ENCODE measurements at regions not wholly inside any gene's neighbourhood (a gene's known extent, or its start where the extent isn't known, plus 50 kb on each side); places are given as distances from the start of the nearest gene placed in this dataset.

GRCh38 chr4:128470492-128471053 lies 183.0 kb upstream of the PGRMC2 start:
- H3K4me3 ChIP-seq (ENCODE audit: low read depth in 1 of 2, low read length in 2 of 2), result no peak overlapping the region
- no peaks in the 10 kb centered on the region for H3K27me3 ChIP-seq (ENCODE audit: control insufficient read depth in 1 of 2, insufficient read depth in 2 of 2, low read length in 2 of 2)
- 84 to 85% methylated on average over 5 of the region's 5 CpGs for WGBS, 2 donors
- no peaks in the 10 kb centered on the region for H3K9me3 ChIP-seq (ENCODE audit: control insufficient read depth in 2 of 2, insufficient read depth in 1 of 2, low read depth in 1 of 2, low read length in 1 of 2)
- no peak overlapping the region for H3K27ac ChIP-seq (ENCODE audit: low read depth in 2 of 2, low read length in 1 of 2)
- H3K4me1 ChIP-seq (ENCODE audit: control insufficient read depth in 2 of 2, insufficient read depth in 2 of 2, low read length in 1 of 2), result no peaks in the 10 kb centered on the region
- no peaks in the 10 kb centered on the region for H3K36me3 ChIP-seq (ENCODE audit: control insufficient read depth in 2 of 2, insufficient read depth in 2 of 2, low read length in 1 of 2)

GRCh38 chr4:128468123-128468989 lies 180.7 kb upstream of the PGRMC2 start:
- Histone ChIP-seq H3K27me3 (ENCODE audit: control insufficient read depth in 1 of 2, insufficient read depth in 2 of 2, low read length in 2 of 2) (no peaks in the 10 kb centered on the region), H3K9me3 (ENCODE audit: control insufficient read depth in 2 of 2, insufficient read depth in 1 of 2, low read depth in 1 of 2, low read length in 1 of 2) (no peaks in the 10 kb centered on the region), H3K4me3 (ENCODE audit: low read depth in 1 of 2, low read length in 2 of 2) (no peak overlapping the region), H3K36me3 (ENCODE audit: control insufficient read depth in 2 of 2, insufficient read depth in 2 of 2, low read length in 1 of 2) (no peaks in the 10 kb centered on the region), H3K4me1 (ENCODE audit: control insufficient read depth in 2 of 2, insufficient read depth in 2 of 2, low read length in 1 of 2) (no peaks in the 10 kb centered on the region), H3K27ac (ENCODE audit: low read depth in 2 of 2, low read length in 1 of 2) (no peak overlapping the region)
- 31 to 35% methylated on average over 6 of the region's 6 CpGs for WGBS, 2 donors

- H3K27ac ChIP-seq (ENCODE audit: low read depth in 2 of 2, low read length in 1 of 2), result no peak overlapping the region
- no peaks in the 10 kb centered on the region for H3K4me1 ChIP-seq (ENCODE audit: control insufficient read depth in 2 of 2, insufficient read depth in 2 of 2, low read length in 1 of 2)
- no peaks in the 10 kb centered on the region for H3K27me3 ChIP-seq (ENCODE audit: control insufficient read depth in 1 of 2, insufficient read depth in 2 of 2, low read length in 2 of 2)
- H3K9me3 ChIP-seq (ENCODE audit: control insufficient read depth in 2 of 2, insufficient read depth in 1 of 2, low read depth in 1 of 2, low read length in 1 of 2), result no peaks in the 10 kb centered on the region
- H3K4me3 ChIP-seq (ENCODE audit: low read depth in 1 of 2, low read length in 2 of 2), result no peak overlapping the region
- H3K36me3 ChIP-seq (ENCODE audit: control insufficient read depth in 2 of 2, insufficient read depth in 2 of 2, low read length in 1 of 2), result no peaks in the 10 kb centered on the region
- WGBS, 2 donors, result 48% methylated on average over 2 of the region's 2 CpGs
These were observed 177.9 kb upstream of the PGRMC2 start for GRCh38 chr4:128465523-128465922.

GRCh38 chr4:128463006-128463405 lies 175.4 kb upstream of the PGRMC2 start:
- H3K4me1 ChIP-seq (ENCODE audit: control insufficient read depth in 2 of 2, insufficient read depth in 2 of 2, low read length in 1 of 2), result no peaks in the 10 kb centered on the region
- no peak overlapping the region for H3K4me3 ChIP-seq (ENCODE audit: low read depth in 1 of 2, low read length in 2 of 2)
- no peak overlapping the region for H3K27ac ChIP-seq (ENCODE audit: low read depth in 2 of 2, low read length in 1 of 2)
- H3K9me3 ChIP-seq (ENCODE audit: control insufficient read depth in 2 of 2, insufficient read depth in 1 of 2, low read depth in 1 of 2, low read length in 1 of 2), result no peaks in the 10 kb centered on the region
- WGBS, 2 donors, result 89 to 91% methylated on average over 2 of the region's 2 CpGs
- H3K27me3 ChIP-seq (ENCODE audit: control insufficient read depth in 1 of 2, insufficient read depth in 2 of 2, low read length in 2 of 2), result no peaks in the 10 kb centered on the region
- no peaks in the 10 kb centered on the region for H3K36me3 ChIP-seq (ENCODE audit: control insufficient read depth in 2 of 2, insufficient read depth in 2 of 2, low read length in 1 of 2)

DNA sequence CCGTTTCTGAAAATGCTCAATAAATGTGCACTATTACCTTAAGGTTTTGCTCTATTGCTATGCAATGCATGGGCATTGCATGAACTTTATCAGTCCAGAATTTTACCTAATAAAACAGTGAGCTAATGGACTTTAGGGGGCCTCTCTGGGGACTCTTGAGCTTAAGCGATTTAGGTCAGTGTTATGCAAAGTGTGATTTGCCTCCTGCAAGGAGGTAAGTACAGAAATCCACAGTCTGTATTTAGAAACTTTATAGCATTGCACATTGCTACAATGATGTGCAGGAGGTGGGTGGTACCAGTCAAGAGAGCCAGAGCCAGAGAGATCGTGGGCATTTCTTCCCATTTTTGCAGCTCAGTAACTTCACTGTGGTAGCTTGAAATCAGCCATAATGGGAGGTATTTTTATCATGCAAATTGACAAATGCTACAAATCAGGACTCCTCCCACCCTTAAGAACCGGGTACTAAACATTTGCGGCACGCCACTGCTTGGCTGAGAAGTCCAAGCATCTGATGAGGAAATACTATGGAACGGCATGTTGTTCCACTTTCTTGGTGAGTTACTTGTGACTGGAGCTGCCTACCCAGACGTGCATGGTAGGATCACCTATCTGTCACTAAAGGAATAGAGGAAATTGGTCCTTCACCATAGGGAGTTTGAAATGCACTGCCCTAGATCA lies 174.6 kb upstream of the PGRMC2 start:
- no peak overlapping the region for H3K27ac ChIP-seq (ENCODE audit: low read depth in 2 of 2, low read length in 1 of 2)
- no peaks in the 10 kb centered on the region for H3K27me3 ChIP-seq (ENCODE audit: control insufficient read depth in 1 of 2, insufficient read depth in 2 of 2, low read length in 2 of 2)
- no peaks in the 10 kb centered on the region for H3K9me3 ChIP-seq (ENCODE audit: control insufficient read depth in 2 of 2, insufficient read depth in 1 of 2, low read depth in 1 of 2, low read length in 1 of 2)
- 85 to 88% methylated on average over 8 of the region's 8 CpGs for WGBS, 2 donors
- no peaks in the 10 kb centered on the region for H3K4me1 ChIP-seq (ENCODE audit: control insufficient read depth in 2 of 2, insufficient read depth in 2 of 2, low read length in 1 of 2)
- H3K4me3 ChIP-seq (ENCODE audit: low read depth in 1 of 2, low read length in 2 of 2), result no peak overlapping the region
- no peaks in the 10 kb centered on the region for H3K36me3 ChIP-seq (ENCODE audit: control insufficient read depth in 2 of 2, insufficient read depth in 2 of 2, low read length in 1 of 2)

DNA sequence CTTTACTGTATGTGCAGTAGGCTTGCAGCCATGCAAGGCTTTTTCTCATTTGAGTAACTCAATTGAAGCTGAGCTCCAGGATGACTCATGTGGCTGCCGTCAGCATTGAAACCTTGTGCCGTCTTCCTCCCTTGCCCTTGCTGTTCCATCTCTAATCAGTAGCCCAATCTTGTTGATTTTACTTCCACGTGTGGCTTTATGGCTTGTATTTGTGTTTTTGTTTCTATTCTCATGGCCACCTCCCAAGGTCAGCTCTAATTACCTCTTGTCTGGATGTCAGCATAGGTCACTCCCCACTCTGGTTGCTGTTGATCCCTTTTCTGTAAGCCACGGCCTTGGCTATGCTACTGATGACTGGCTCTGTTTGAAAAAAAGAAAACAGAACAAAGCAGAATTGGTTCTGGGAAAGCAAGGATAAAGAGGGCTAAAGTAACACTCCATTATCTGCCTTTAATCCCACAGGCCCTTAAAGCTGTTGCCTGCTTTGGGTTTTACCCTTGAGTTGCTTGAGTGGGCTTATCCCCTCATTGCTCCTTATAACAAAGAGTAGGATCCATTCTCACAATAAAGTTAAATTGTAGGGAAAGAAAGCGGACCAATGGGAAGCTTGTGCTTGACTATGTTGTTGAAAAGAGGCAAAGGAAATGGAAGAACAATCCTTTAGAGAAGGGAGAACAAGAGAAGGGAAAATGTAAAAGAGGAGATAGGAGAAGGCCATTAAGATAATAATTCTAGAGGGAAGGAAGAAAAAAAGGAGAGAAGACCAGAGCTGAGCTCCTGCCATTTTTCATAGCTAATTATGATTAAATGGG lies 173.9 kb upstream of the PGRMC2 start:
- Histone ChIP-seq H3K27ac (ENCODE audit: low read depth in 2 of 2, low read length in 1 of 2) (peak overlapping the region in 1 of 2 donors; percentile 40), H3K36me3 (ENCODE audit: control insufficient read depth in 2 of 2, insufficient read depth in 2 of 2, low read length in 1 of 2) (no peaks in the 10 kb centered on the region), H3K4me1 (ENCODE audit: control insufficient read depth in 2 of 2, insufficient read depth in 2 of 2, low read length in 1 of 2) (no peaks in the 10 kb centered on the region), H3K9me3 (ENCODE audit: control insufficient read depth in 2 of 2, insufficient read depth in 1 of 2, low read depth in 1 of 2, low read length in 1 of 2) (no peaks in the 10 kb centered on the region), H3K27me3 (ENCODE audit: control insufficient read depth in 1 of 2, insufficient read depth in 2 of 2, low read length in 2 of 2) (no peaks in the 10 kb centered on the region), H3K4me3 (ENCODE audit: low read depth in 1 of 2, low read length in 2 of 2) (no peak overlapping the region)
- WGBS, 2 donors, result 37 to 49% methylated on average over 5 of the region's 5 CpGs

DNA sequence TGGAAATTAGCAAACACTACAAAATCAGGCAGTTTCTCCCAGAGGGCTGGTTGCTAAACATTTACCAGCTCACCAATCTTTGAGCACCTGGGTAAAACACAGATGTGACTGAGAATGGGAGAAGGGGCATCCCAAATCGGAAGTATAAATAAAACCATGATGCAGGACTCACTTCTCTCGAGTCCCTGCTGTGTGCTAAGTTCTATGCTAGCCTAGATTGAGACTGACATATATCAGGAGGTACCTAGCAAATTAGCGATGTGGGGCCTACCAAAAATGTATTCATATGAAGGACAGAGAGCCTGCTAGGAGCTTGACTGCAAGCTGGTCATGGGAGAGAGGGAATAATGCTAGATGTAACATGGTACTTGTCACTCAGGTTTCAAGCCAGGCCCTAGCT lies 171.9 kb upstream of the PGRMC2 start:
- H3K36me3 ChIP-seq (ENCODE audit: control insufficient read depth in 2 of 2, insufficient read depth in 2 of 2, low read length in 1 of 2), result no peaks in the 10 kb centered on the region
- no peaks in the 10 kb centered on the region for H3K27me3 ChIP-seq (ENCODE audit: control insufficient read depth in 1 of 2, insufficient read depth in 2 of 2, low read length in 2 of 2)
- H3K4me3 ChIP-seq (ENCODE audit: low read depth in 1 of 2, low read length in 2 of 2), result no peak overlapping the region
- no peak overlapping the region for H3K27ac ChIP-seq (ENCODE audit: low read depth in 2 of 2, low read length in 1 of 2)
- 66 to 94% methylated on average over 3 of the region's 3 CpGs for WGBS, 2 donors
- H3K4me1 ChIP-seq (ENCODE audit: control insufficient read depth in 2 of 2, insufficient read depth in 2 of 2, low read length in 1 of 2), result no peaks in the 10 kb centered on the region
- no peaks in the 10 kb centered on the region for H3K9me3 ChIP-seq (ENCODE audit: control insufficient read depth in 2 of 2, insufficient read depth in 1 of 2, low read depth in 1 of 2, low read length in 1 of 2)

DNA sequence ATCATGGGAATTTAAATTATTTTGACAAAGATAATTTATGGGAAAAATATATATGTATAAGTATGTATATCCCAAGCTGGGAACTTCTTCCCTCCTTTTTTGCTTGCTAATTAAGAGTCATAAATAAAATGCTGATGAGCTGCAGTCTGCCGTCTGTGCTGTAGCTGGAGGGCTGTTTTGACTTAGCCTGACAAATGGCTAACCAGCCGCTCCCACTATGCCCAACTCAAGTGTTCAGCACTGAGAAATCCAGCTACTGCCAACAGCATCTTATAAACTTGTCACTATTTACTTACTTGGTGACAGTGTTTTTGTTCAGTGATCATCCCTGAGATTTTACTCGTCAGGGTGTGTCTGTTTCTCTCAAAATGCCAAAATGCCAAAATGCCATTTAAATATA lies 171.2 kb upstream of the PGRMC2 start:
- Histone ChIP-seq H3K4me1 (ENCODE audit: control insufficient read depth in 2 of 2, insufficient read depth in 2 of 2, low read length in 1 of 2) (no peaks in the 10 kb centered on the region), H3K27me3 (ENCODE audit: control insufficient read depth in 1 of 2, insufficient read depth in 2 of 2, low read length in 2 of 2) (no peaks in the 10 kb centered on the region), H3K4me3 (ENCODE audit: low read depth in 1 of 2, low read length in 2 of 2) (no peak overlapping the region), H3K9me3 (ENCODE audit: control insufficient read depth in 2 of 2, insufficient read depth in 1 of 2, low read depth in 1 of 2, low read length in 1 of 2) (no peaks in the 10 kb centered on the region), H3K27ac (ENCODE audit: low read depth in 2 of 2, low read length in 1 of 2) (no peak overlapping the region), H3K36me3 (ENCODE audit: control insufficient read depth in 2 of 2, insufficient read depth in 2 of 2, low read length in 1 of 2) (no peaks in the 10 kb centered on the region)
- 65 to 73% methylated on average over 3 of the region's 3 CpGs for WGBS, 2 donors

DNA sequence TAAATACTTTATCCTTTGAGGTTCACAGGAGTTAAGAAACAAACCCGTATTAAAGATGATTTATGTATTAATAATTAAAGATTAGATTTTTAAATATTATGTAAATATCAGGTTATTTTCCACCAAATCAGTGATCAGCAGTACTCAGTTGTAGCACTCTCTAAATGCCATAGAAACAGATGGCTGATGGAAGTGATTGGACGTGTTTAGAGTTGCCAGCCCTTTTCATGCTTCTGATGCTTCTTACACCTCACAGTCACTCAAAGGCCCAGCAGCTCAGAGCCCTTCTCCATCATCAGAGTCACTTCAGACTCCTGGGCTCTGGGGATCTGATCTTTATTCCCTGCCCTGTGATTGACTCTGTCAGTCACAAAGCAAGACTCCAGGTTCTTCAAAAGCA lies 170.1 kb upstream of the PGRMC2 start:
- WGBS, 2 donors, result 82 to 89% methylated on average over 2 of the region's 2 CpGs
- Histone ChIP-seq H3K27me3 (ENCODE audit: control insufficient read depth in 1 of 2, insufficient read depth in 2 of 2, low read length in 2 of 2) (no peaks in the 10 kb centered on the region), H3K9me3 (ENCODE audit: control insufficient read depth in 2 of 2, insufficient read depth in 1 of 2, low read depth in 1 of 2, low read length in 1 of 2) (no peaks in the 10 kb centered on the region), H3K4me3 (ENCODE audit: low read depth in 1 of 2, low read length in 2 of 2) (no peak overlapping the region), H3K4me1 (ENCODE audit: control insufficient read depth in 2 of 2, insufficient read depth in 2 of 2, low read length in 1 of 2) (no peaks in the 10 kb centered on the region), H3K36me3 (ENCODE audit: control insufficient read depth in 2 of 2, insufficient read depth in 2 of 2, low read length in 1 of 2) (no peaks in the 10 kb centered on the region), H3K27ac (ENCODE audit: low read depth in 2 of 2, low read length in 1 of 2) (no peak overlapping the region)

Measured in esophagus (tissue), 2 donors.